Nephron (organoid): ENCODE measurements at regions not wholly inside any gene's neighbourhood (a gene's known extent, or its start where the extent isn't known, plus 50 kb on each side); places are given as distances from the start of the nearest gene placed in this dataset.

Experiments used
- H3K27ac Mint-ChIP-seq, 3 experiments: 2 replicates each; pipeline ENCODE4 v1.8.0; 2020; ENCODE audit warnings: mixed read lengths in 3 of 3, mild to moderate bottlenecking in 2 of 3, moderate library complexity in 1 of 3
- H3K27me3 Mint-ChIP-seq: 2 replicates; pipeline ENCODE4 v1.8.0; 2021; ENCODE audit warnings: low read depth, mild to moderate bottlenecking, moderate library complexity, mixed read lengths
- H3K36me3 Mint-ChIP-seq: 2 replicates; pipeline ENCODE4 v1.8.0; 2020; ENCODE audit warnings: low read depth, mixed read lengths
- H3K4me1 Mint-ChIP-seq: 2 replicates; pipeline ENCODE4 v1.8.0; 2020; ENCODE audit warnings: mixed read lengths
- H3K4me3 Mint-ChIP-seq, 3 experiments: 2 replicates each; pipeline ENCODE4 v1.8.0; 2020; ENCODE audit warnings: mild to moderate bottlenecking in 3 of 3, mixed read lengths in 3 of 3, moderate library complexity in 2 of 3
- H3K9me3 Mint-ChIP-seq: 2 replicates; pipeline ENCODE4 v1.8.0; 2020; ENCODE audit warnings: mixed read lengths
- TF ChIP-seq, protein P1 (sequence below), 3 experiments: fragments of 200-600 bp; sonication (generic); IDR thresholded peaks; one replicate each; pipeline ENCODE4 v1.5.0; 2021; ENCODE audit warnings: antibody characterized with exemption in 3 of 3; ENCODE audit not compliant: unreplicated experiment in 3 of 3

DNA sequence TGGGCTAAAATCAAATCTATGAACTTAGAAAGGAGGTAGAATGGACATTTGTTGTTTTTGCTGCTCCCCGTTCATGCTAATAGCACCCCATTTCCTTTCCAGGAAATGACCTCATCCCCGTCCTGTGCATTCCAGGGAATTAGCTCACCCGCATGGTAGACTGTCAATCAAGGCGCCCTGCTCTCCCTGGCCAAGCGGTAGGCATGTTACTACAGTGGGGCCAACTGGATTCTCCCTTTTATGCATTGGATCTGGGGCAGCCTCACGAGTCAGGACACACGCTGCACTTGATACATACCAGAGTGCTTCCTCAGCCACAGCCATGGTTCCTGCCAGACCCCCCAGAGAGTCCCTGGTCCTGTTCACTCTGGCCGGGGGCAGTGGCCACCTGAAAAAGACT is 111.0 kb upstream of the PTCH1 start:
- Mint-ChIP-seq H3K27ac (no peak overlapping the region), H3K36me3 (peaks cover 7% of the 10 kb centered on the region), H3K4me1 (no peaks in the 10 kb centered on the region), H3K9me3 (peaks cover 23% of the 10 kb centered on the region), H3K27me3 (peaks cover 12% of the 10 kb centered on the region), H3K4me3 (no peak overlapping the region)
- TF ChIP-seq, protein P1, sequence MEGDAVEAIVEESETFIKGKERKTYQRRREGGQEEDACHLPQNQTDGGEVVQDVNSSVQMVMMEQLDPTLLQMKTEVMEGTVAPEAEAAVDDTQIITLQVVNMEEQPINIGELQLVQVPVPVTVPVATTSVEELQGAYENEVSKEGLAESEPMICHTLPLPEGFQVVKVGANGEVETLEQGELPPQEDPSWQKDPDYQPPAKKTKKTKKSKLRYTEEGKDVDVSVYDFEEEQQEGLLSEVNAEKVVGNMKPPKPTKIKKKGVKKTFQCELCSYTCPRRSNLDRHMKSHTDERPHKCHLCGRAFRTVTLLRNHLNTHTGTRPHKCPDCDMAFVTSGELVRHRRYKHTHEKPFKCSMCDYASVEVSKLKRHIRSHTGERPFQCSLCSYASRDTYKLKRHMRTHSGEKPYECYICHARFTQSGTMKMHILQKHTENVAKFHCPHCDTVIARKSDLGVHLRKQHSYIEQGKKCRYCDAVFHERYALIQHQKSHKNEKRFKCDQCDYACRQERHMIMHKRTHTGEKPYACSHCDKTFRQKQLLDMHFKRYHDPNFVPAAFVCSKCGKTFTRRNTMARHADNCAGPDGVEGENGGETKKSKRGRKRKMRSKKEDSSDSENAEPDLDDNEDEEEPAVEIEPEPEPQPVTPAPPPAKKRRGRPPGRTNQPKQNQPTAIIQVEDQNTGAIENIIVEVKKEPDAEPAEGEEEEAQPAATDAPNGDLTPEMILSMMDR (IDR thresholded peaks at IDR 0.05; ENCODE audit: unreplicated experiment in 3 of 3), result no peak

DNA sequence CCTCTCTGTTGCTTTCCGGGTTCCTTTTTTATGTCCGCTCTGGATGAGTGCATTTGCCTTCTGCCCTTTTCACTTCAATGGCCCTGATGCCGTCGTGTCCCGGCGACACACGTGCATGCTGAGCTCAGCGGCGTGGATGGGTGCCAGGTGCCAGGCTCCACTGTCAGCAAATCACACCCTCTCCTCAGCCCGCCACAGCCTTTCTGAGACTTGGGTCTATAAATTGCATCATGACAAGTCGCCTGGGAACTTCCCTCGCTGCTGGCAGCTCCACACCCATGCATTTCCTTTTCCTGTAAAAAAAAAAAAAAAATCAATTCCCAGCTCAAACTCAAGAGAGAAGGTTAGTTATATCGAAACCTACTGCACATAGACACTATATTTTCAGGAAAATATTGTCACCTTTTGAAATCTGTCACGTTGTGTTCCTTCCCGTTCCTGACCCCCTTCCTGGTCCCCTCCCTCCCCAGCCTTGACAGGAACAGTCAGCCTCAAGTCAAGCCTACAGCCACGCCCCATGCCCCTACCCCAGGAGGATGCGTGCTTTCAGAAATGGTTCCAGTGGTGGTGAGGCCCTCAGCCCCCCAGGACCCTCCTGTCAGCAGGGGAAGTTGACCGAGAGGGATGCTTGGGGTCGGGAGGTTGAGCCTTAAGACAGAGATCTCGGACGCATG is 110.3 kb upstream of the PTCH1 start:
- Mint-ChIP-seq H3K4me1 (no peaks in the 10 kb centered on the region), H3K36me3 (peaks cover 7% of the 10 kb centered on the region), H3K9me3 (peaks cover 26% of the 10 kb centered on the region), H3K4me3 (peak overlapping the region in 2 of 3 experiments; percentile 51 to 54), H3K27ac (peak overlapping the region in 1 of 3 experiments; percentile 38), H3K27me3 (peaks cover 12% of the 10 kb centered on the region)
- TF ChIP-seq, protein P1 (IDR thresholded peaks at IDR 0.05; ENCODE audit: unreplicated experiment in 3 of 3), result no peak

DNA sequence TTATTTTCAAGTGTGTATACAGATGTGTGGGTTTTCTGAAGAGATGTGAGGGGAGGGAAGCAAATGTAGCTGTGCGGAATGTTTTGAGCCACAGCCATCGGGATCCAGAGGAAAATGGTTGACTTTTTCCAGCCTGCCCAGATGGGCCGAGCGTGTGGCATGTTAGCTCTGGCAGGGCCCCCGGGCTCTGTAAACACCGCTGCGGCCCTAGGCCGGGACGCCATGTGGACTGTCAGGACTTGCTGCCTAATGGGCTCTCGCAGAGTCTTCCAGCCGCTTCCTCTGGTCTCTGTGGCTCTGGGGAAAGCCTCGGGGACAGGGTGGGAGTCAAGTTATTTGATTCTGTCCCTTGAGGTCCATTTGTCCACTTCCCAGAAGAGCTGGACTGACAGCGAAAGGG is 109.6 kb upstream of the PTCH1 start:
- Mint-ChIP-seq H3K4me1 (no peaks in the 10 kb centered on the region), H3K4me3 (no peak overlapping the region), H3K9me3 (peaks cover 32% of the 10 kb centered on the region), H3K36me3 (peaks cover 7% of the 10 kb centered on the region), H3K27me3 (peaks cover 12% of the 10 kb centered on the region), H3K27ac (no peak overlapping the region)
- TF ChIP-seq, protein P1 (IDR thresholded peaks at IDR 0.05; ENCODE audit: unreplicated experiment in 3 of 3), result no peak

DNA sequence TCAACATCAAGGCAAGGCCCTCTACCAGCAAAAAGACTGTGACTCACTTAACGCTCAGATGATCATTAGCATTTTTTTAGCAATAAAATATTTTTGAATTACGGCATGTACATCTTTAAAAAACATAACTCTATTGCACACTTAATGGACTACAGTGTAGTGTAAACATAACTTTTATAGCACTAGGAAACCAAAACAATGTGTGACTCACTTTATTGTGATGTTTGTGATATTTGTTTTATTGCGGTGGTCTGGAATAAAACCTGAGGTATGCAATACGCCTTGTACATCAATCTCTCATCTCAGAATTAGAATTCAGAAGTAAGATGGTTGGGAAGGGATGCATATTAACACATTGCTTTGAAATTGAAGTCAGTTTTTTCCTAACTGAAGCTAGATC is 106.9 kb upstream of the PTCH1 start:
- Mint-ChIP-seq H3K9me3 (peaks cover 32% of the 10 kb centered on the region), H3K4me1 (no peaks in the 10 kb centered on the region), H3K27ac (no peak overlapping the region), H3K27me3 (peaks cover 8% of the 10 kb centered on the region), H3K36me3 (peaks cover 7% of the 10 kb centered on the region), H3K4me3 (no peak overlapping the region)
- TF ChIP-seq, protein P1 (IDR thresholded peaks at IDR 0.05; ENCODE audit: unreplicated experiment in 3 of 3), result no peak

DNA sequence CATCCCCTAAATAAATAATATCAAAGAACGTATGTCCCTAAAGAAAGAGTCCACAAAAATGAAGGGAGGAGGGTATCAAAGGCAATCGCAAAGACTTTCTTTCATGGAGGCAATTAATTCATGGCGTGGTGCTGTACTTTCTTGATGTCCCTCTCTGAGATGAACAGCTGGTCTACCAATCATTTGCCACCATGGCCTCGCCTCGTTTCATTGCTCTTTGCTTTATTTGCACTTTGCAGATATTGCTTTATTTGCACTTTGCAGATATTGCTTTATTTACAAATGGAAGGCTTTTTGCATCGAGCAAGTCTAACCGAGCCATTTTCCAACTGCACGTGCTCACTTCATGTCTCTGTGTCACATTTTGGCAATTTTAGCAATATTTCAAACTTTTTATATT is 104.0 kb upstream of the PTCH1 start:
- TF ChIP-seq, protein P1 (IDR thresholded peaks at IDR 0.05; ENCODE audit: unreplicated experiment in 3 of 3), result no peak
- Mint-ChIP-seq H3K27me3 (peaks cover 5% of the 10 kb centered on the region), H3K27ac (no peak overlapping the region), H3K4me3 (no peak overlapping the region), H3K9me3 (peaks cover 24% of the 10 kb centered on the region), H3K36me3 (peaks cover 7% of the 10 kb centered on the region), H3K4me1 (no peaks in the 10 kb centered on the region)

DNA sequence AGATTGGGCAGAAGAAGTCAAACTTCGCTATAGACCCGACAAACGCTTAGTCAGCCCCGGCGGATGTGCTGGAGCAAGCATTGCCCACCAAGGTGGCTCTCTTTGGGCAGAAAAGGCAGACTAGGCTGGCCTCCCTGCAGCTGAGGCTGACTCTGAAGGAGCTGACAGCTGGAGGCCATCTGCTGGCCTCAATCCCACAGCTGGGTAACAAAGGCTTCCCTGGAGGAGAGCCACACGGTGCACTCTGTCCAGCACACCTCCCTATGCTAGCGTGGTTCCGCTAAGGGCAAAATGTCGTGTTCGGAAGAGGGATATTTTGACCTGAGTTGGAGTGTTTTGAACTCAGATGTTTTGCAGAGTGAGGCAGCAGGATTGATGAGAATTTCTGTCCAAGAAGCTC is 103.5 kb upstream of the PTCH1 start:
- Mint-ChIP-seq H3K36me3 (peaks cover 7% of the 10 kb centered on the region), H3K9me3 (peaks cover 23% of the 10 kb centered on the region)
- TF ChIP-seq, protein P1 (IDR thresholded peaks at IDR 0.05; ENCODE audit: unreplicated experiment in 3 of 3), result no peak

More for the DNA sequence above, 103.5 kb upstream of the PTCH1 start:
- Mint-ChIP-seq H3K4me1 (no peaks in the 10 kb centered on the region), H3K27me3 (peaks cover 6% of the 10 kb centered on the region), H3K4me3 (no peak overlapping the region), H3K27ac (no peak overlapping the region)
